GM21576 (cell line): ENCODE measurements at regions not wholly inside any gene's neighbourhood (a gene's known extent, or its start where the extent isn't known, plus 50 kb on each side); places are given as distances from the start of the nearest gene placed in this dataset.

Experiments used
- ATAC-seq: cut with Tn5 transposase; IDR thresholded peaks from one replicate; pipeline ENCODE4 v1.9.1; 2021; ENCODE audit warnings: mild to moderate bottlenecking, moderate library complexity; ENCODE audit not compliant: unreplicated experiment

GRCh38 chr9:129350143-129350935 is 172.3 kb upstream of the IER5L start:
- no peak for ATAC-seq

GRCh38 chr9:129349665-129349947 is 171.5 kb upstream of the IER5L start:
- ATAC-seq, result no peak

GRCh38 chr9:129348890-129349664 is 171.0 kb upstream of the IER5L start:
- ATAC-seq, result no peak

GRCh38 chr9:129347316-129348120 is 169.5 kb upstream of the IER5L start:
- ATAC-seq, result no peak

GRCh38 chr9:129346046-129346445 is 168.0 kb upstream of the IER5L start:
- ATAC-seq, result no peak

- no peak for ATAC-seq
These were observed 166.8 kb upstream of the IER5L start for GRCh38 chr9:129344641-129345495.

GRCh38 chr9:129343424-129344375 is 165.6 kb upstream of the IER5L start:
- ATAC-seq, result no peak

GRCh38 chr9:129342591-129343423 is 164.7 kb upstream of the IER5L start:
- ATAC-seq, result no peak

GRCh38 chr9:129341987-129342348 is 163.9 kb upstream of the IER5L start:
- no peak for ATAC-seq

- ATAC-seq, result no peak
These were observed 163.3 kb upstream of the IER5L start for GRCh38 chr9:129341171-129341986.

GRCh38 chr9:129340427-129341170 is 162.5 kb upstream of the IER5L start:
- no peak for ATAC-seq

GRCh38 chr9:129339539-129340157 is 161.6 kb upstream of the IER5L start:
- ATAC-seq, result no peak

- no peak for ATAC-seq
These were observed 160.8 kb upstream of the IER5L start for GRCh38 chr9:129338724-129339430.

GRCh38 chr9:129337336-129338140 is 159.5 kb upstream of the IER5L start:
- no peak for ATAC-seq

- no peak for ATAC-seq
These were observed 158.7 kb upstream of the IER5L start for GRCh38 chr9:129336601-129337331.
